H1 (cell line): ENCODE measurements at regions not wholly inside any gene's neighbourhood (a gene's known extent, or its start where the extent isn't known, plus 50 kb on each side); places are given as distances from the start of the nearest gene placed in this dataset.

Experiments
- CTCF ChIA-PET: fragments of 300-600 bp; sonication (Branson Sonifier 250); formaldehyde crosslinking; loops from one replicate; lab custom pipeline; 2021; ENCODE audit not compliant: partially characterized antibody; lab: Charles Lee
- POLR2A ChIA-PET: fragments of 300-600 bp; sonication (Branson Sonifier 250); formaldehyde crosslinking; loops from one replicate; lab custom pipeline; 2021; ENCODE audit warnings: inconsistent platforms; ENCODE audit not compliant: partially characterized antibody; lab: Charles Lee
- DNase-seq, 2 experiments: peaks; one replicate each; pipeline versions ENCODE4 v3.0.0 to v3.0.0-alpha.2; 2010 to 2022; ENCODE audit warnings: low spot score in 2 of 2, low read depth in 1 of 2, mixed read lengths in 1 of 2
- FAIRE-seq: peaks from 2 replicates; lab custom pipeline; 2011; peaks lifted over from hg19 to GRCh38; lab: Jason Lieb, UNC
- H2AFZ ChIP-seq: 2 replicates; pipeline ENCODE4 v1.8.1; 2012; ENCODE audit warnings: low read length, inconsistent platforms
- H2AK5ac ChIP-seq: 2 replicates; pipeline ENCODE4 v1.6.1; 2013; ENCODE audit warnings: low read depth, low read length
- H2BK120ac ChIP-seq: replicated peaks from 2 replicates; pipeline ENCODE3; 2013; ENCODE audit warnings: low read depth, low read length, inconsistent platforms
- H2BK12ac ChIP-seq: 2 replicates; pipeline ENCODE4 v1.6.1; 2013; ENCODE audit warnings: low read depth, low read length
- H2BK15ac ChIP-seq: 2 replicates; pipeline ENCODE4 v1.6.1; 2013; ENCODE audit warnings: low read length
- H2BK20ac ChIP-seq: 2 replicates; pipeline ENCODE4 v1.6.1; 2013; ENCODE audit warnings: low read length
- H2BK5ac ChIP-seq: 2 replicates; pipeline ENCODE4 v1.6.1; 2013; ENCODE audit warnings: low read depth, low read length
- H3K14ac ChIP-seq: 2 replicates; pipeline ENCODE4 v1.6.1; 2013; ENCODE audit warnings: inconsistent platforms; ENCODE audit not compliant: insufficient read length
- H3K18ac ChIP-seq: 2 replicates; pipeline ENCODE4 v1.6.1; 2013; ENCODE audit warnings: low read length; ENCODE audit errors: extremely low read depth
- H3K23ac ChIP-seq: 2 replicates; pipeline ENCODE4 v1.6.1; 2013; ENCODE audit warnings: inconsistent platforms; ENCODE audit not compliant: insufficient read length
- H3K23me2 ChIP-seq: 2 replicates; pipeline ENCODE4 v1.6.1; 2013; ENCODE audit warnings: low read depth, low read length
- H3K27ac ChIP-seq: 2 replicates; pipeline ENCODE4 v1.6.1; 2011; ENCODE audit warnings: low read depth, low read length, inconsistent platforms
- H3K27me3 ChIP-seq, 4 experiments: replicated peaks in 1 of 4; 1 replicate in 1 of 4; 2 replicates in 3 of 4; pipeline versions ENCODE4 v1.6.1 to v1.8.1; 2011 to 2013; ENCODE audit warnings: low read length in 3 of 4, mild to moderate bottlenecking in 3 of 4, inconsistent platforms in 2 of 4, mixed read lengths in 2 of 4, moderate library complexity in 1 of 4; ENCODE audit not compliant: control insufficient read depth in 3 of 4, insufficient read depth in 3 of 4; ENCODE audit errors: extremely low read depth in 1 of 4
- H3K36me3 ChIP-seq, 4 experiments: 2 replicates each; pipeline versions ENCODE4 v1.6.1 to v1.8.1; 2011 to 2013; ENCODE audit warnings: mild to moderate bottlenecking in 4 of 4, low read length in 3 of 4, moderate library complexity in 2 of 4, control low read depth in 1 of 4, inconsistent platforms in 1 of 4; ENCODE audit not compliant: insufficient read depth in 4 of 4, control insufficient read depth in 2 of 4
- H3K4ac ChIP-seq: replicated peaks from 2 replicates; pipeline ENCODE3; 2013; ENCODE audit warnings: low read length, low read depth, mixed read lengths, inconsistent platforms; ENCODE audit not compliant: insufficient read length
- H3K4me1 ChIP-seq, 4 experiments: replicated peaks in 1 of 4; 1 replicate in 1 of 4; 2 replicates in 3 of 4; pipeline versions ENCODE4 v1.6.1 to v1.8.1; 2011 to 2013; ENCODE audit warnings: low read length in 3 of 4, inconsistent platforms in 2 of 4, mixed read lengths in 1 of 4; ENCODE audit not compliant: insufficient read depth in 4 of 4, control insufficient read depth in 3 of 4
- H3K4me2 ChIP-seq, 2 experiments: 2 replicates each; pipeline versions ENCODE4 v1.6.1 to v1.8.1; 2011 to 2013; ENCODE audit warnings: low read depth in 2 of 2, low read length in 2 of 2, control low read depth in 1 of 2, inconsistent platforms in 1 of 2, mild to moderate bottlenecking in 1 of 2; ENCODE audit not compliant: insufficient read depth in 1 of 2
- H3K4me3 ChIP-seq, 4 experiments: fragments of 200-600, 300-600 bp in 1 of 4; sonication (generic), shearing (Covaris generic), sonication (Bioruptor Twin) in 1 of 4; 2 replicates each; pipeline versions ENCODE4 v1.5.1 to v1.8.1; 2011 to 2016; ENCODE audit warnings: low read length in 4 of 4, low read depth in 3 of 4, control low read depth in 2 of 4, inconsistent platforms in 2 of 4, mild to moderate bottlenecking in 2 of 4, mixed read lengths in 1 of 4, moderate library complexity in 1 of 4; ENCODE audit not compliant: insufficient read depth in 2 of 4; ENCODE audit errors: extremely low read depth in 1 of 4
- H3K56ac ChIP-seq: replicated peaks from 2 replicates; pipeline ENCODE3; 2013; ENCODE audit warnings: low read depth, mild to moderate bottlenecking, mixed read lengths, low read length, inconsistent platforms; ENCODE audit not compliant: insufficient read length
- H3K79me1 ChIP-seq: 2 replicates; pipeline ENCODE4 v1.6.1; 2013; ENCODE audit warnings: low read depth, low read length, control low read depth
- H3K79me2 ChIP-seq, 2 experiments: 2 replicates each; pipeline versions ENCODE4 v1.6.1 to v1.8.1; 2012 to 2013; ENCODE audit warnings: low read length in 2 of 2, mild to moderate bottlenecking in 2 of 2, inconsistent platforms in 1 of 2; ENCODE audit not compliant: insufficient read depth in 2 of 2, control insufficient read depth in 1 of 2
- H3K9ac ChIP-seq, 4 experiments: replicated peaks in 1 of 4; 1 replicate in 1 of 4; 2 replicates in 3 of 4; pipeline versions ENCODE4 v1.6.1 to v1.8.1; 2011 to 2013; ENCODE audit warnings: low read depth in 3 of 4, low read length in 3 of 4, control low read depth in 2 of 4, mild to moderate bottlenecking in 2 of 4, moderate library complexity in 2 of 4, inconsistent platforms in 1 of 4; ENCODE audit errors: extremely low read depth in 1 of 4
- H3K9me3 ChIP-seq, 2 experiments: 2 replicates each; pipeline versions ENCODE4 v1.6.1 to v1.8.1; 2012 to 2013; ENCODE audit warnings: mild to moderate bottlenecking in 2 of 2, moderate library complexity in 2 of 2, control low read depth in 1 of 2, inconsistent platforms in 1 of 2, low read depth in 1 of 2, low read length in 1 of 2, mixed read lengths in 1 of 2; ENCODE audit not compliant: insufficient read depth in 2 of 2
- H4K20me1 ChIP-seq, 2 experiments: replicated peaks in 1 of 2; 2 replicates each; pipeline versions ENCODE3 to v1.8.1; 2011 to 2013; ENCODE audit warnings: inconsistent platforms in 2 of 2, low read length in 2 of 2, mild to moderate bottlenecking in 1 of 2; ENCODE audit not compliant: insufficient read depth in 2 of 2, control insufficient read depth in 1 of 2
- H4K5ac ChIP-seq: 2 replicates; pipeline ENCODE4 v1.6.1; 2013; ENCODE audit warnings: low read length, low read depth, mixed read lengths, inconsistent platforms; ENCODE audit not compliant: insufficient read length
- H4K8ac ChIP-seq: 2 replicates; pipeline ENCODE4 v1.8.0; 2013; ENCODE audit warnings: mild to moderate bottlenecking, moderate library complexity, low read length, inconsistent platforms; ENCODE audit not compliant: insufficient read depth; ENCODE audit errors: extremely low read depth
- H4K91ac ChIP-seq: replicated peaks from 2 replicates; pipeline ENCODE3; 2013; ENCODE audit warnings: low read length, mixed read lengths, inconsistent platforms; ENCODE audit not compliant: insufficient read length
- FOSL1 ChIP-seq: IDR thresholded peaks from 2 replicates; pipeline ENCODE4 v1.6.1; 2011; ENCODE audit warnings: mild to moderate bottlenecking, low read depth, low read length, moderate library complexity; ENCODE audit not compliant: insufficient read depth
- HDAC2 ChIP-seq, 2 experiments: fragments of 300-600 bp in 1 of 2; sonication (generic) in 1 of 2; IDR thresholded peaks; 2 replicates each; pipeline ENCODE4 v1.6.1; 2011 to 2012; ENCODE audit warnings: low read depth in 2 of 2, low read length in 2 of 2, mild to moderate bottlenecking in 2 of 2, moderate library complexity in 2 of 2, borderline replicate concordance in 1 of 2, inconsistent platforms in 1 of 2
- SIX5 ChIP-seq: IDR thresholded peaks from 2 replicates; pipeline ENCODE4 v1.6.1; 2011; ENCODE audit warnings: mild to moderate bottlenecking, low read depth, low read length
- SP1 ChIP-seq: IDR thresholded peaks from 2 replicates; pipeline ENCODE4 v1.6.1; 2011; ENCODE audit warnings: low read depth, low read length
- TBP ChIP-seq: IDR thresholded peaks from 2 replicates; pipeline ENCODE4 v1.6.1; 2011; ENCODE audit warnings: low read depth, low read length, improper control_type of control experiment
- WGBS, 2 experiments: shearing (Covaris generic) in 1 of 2; methylation state at CpG; one replicate each; pipeline versions ENCODE4 v1.1.6 to v1.1.7; 2013 to 2015; ENCODE audit warnings: low lambda C conversion rate in 2 of 2, mixed read lengths in 2 of 2, inconsistent platforms in 1 of 2, low coverage in 1 of 2, missing lambda C conversion rate in 1 of 2; ENCODE audit not compliant: insufficient replicate concordance in 2 of 2, insufficient coverage in 1 of 2, insufficient read length in 1 of 2; ENCODE audit errors: extremely low coverage in 1 of 2, missing lambda C conversion rate in 1 of 2; 5-methylcytosine and 5-hydroxymethylcytosine counted together
- TF ChIP-seq, protein P1 (sequence below): IDR thresholded peaks from 2 replicates; pipeline ENCODE4 v1.6.1; 2011; ENCODE audit warnings: low read depth, mild to moderate bottlenecking, low read length; ENCODE audit not compliant: insufficient read depth
- TF ChIP-seq, protein P2 (sequence below): IDR thresholded peaks from 2 replicates; pipeline ENCODE4 v1.6.1; 2012; ENCODE audit warnings: inconsistent platforms
- TF ChIP-seq, protein P3 (sequence below): IDR thresholded peaks from 2 replicates; pipeline ENCODE4 v1.6.1; 2012; ENCODE audit warnings: inconsistent platforms
- TF ChIP-seq, protein P4 (sequence below): IDR thresholded peaks from 2 replicates; pipeline ENCODE4 v1.6.1; 2012; ENCODE audit warnings: low read length, inconsistent platforms

DNA sequence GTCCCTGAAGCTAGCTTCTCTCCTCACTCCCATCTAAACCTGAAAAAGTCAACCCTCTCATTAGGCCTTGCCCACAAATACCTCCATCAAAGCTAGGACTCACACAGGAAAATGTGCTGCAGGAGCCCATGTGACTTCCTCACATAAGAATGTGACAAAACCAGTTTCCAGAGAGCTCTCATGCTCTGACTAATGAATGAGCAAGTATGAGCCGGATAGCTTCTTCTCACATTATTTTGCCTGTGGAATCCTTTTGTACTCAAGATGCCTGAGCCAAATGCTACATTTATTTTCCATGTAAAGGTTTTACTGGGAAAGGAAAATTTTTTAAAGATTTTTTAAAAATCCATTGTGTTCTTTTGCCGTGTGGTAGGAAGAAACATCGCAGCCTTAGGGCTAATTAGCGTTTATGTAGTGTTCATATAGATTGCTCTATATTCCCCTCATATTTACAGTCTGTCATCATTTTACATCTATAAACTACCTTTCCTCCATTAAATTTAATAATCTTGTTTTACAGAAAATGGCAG lies 68.6 kb upstream of the CCN6 start:
- Histone ChIP-seq H3K27me3 (0 out of 7 replicates have a peak, but pooled peaks cover 0 to 3% (median 0%) of the 10 kb centered on the region in 4 experiments), H3K4me1 (peaks cover 0 to 9% (median 6%) of the 10 kb centered on the region in 4 experiments; a peak in 3 of 7 replicates), H4K20me1 (no peaks in the 10 kb centered on the region), H3K79me2 (no peaks in the 10 kb centered on the region), H3K79me1 (no peaks in the 10 kb centered on the region), H2BK5ac (peak overlapping the region; percentile 67; the same call in 1 of the 2 replicates), H3K23ac (no peak overlapping the region), H3K27ac (0 out of 2 replicates have a peak overlapping the region, but pooled peaks have one; percentile 10), H3K56ac (no peak overlapping the region), H3K4me2 (0 out of 4 replicates have a peak overlapping the region, but pooled peaks of 1 of the 2 experiments have one; percentile 4), H4K91ac (peak overlapping the region; percentile 49), H4K8ac (no peak overlapping the region), H2BK120ac (no peak overlapping the region), H4K5ac (no peak overlapping the region), H3K14ac (no peak overlapping the region), H3K4me3 (no peak overlapping the region; a peak in 1 of 8 replicates), H2BK12ac (peak overlapping the region; percentile 94), H2AFZ (peak overlapping the region; percentile 23; the same call in 1 of the 2 replicates), H3K18ac (0 out of 2 replicates have a peak overlapping the region, but pooled peaks have one; percentile 49), H3K9ac (no peak overlapping the region), H3K23me2 (no peaks in the 10 kb centered on the region), H2BK15ac (no peak overlapping the region), H3K4ac (no peak overlapping the region), H3K36me3 (no peaks in the 10 kb centered on the region), H2AK5ac (no peak overlapping the region; the same call in 1 of the 2 replicates), H3K9me3 (no peaks in the 10 kb centered on the region), H2BK20ac (peak overlapping the region; percentile 88)
- FAIRE-seq, result no peak
- CTCF ChIA-PET, result interaction anchor here (0.9 to 1.7 kb wide), 4 partner anchors 10 to 275 kb away, joined by 3 to 6 read pairs (median 5); no protein-coding TSS in a partner anchor
- POLR2A ChIA-PET, result interaction anchor here (0.7 to 1.3 kb wide), 4 partner anchors 37 to 96 kb away, joined by 3 to 4 read pairs (median 4); no protein-coding TSS in a partner anchor
- WGBS, 2 experiments, result 80% methylated on average over 4 of the region's 4 CpGs; no CpG with 5 or more reads in 1 of the 2 experiments
- DNase-seq, result peak in 1 of 2 experiments; percentile 33
- TF ChIP-seq SIX5 (no peak), SP1 (peak; percentile 91), HDAC2 (IDR thresholded peaks at IDR 0.05; ENCODE audit: borderline replicate concordance in 1 of 2, low read depth in 2 of 2, low read length in 2 of 2) (no peak), FOSL1 (no peak), TBP (no peak)
- TF ChIP-seq, protein P1, sequence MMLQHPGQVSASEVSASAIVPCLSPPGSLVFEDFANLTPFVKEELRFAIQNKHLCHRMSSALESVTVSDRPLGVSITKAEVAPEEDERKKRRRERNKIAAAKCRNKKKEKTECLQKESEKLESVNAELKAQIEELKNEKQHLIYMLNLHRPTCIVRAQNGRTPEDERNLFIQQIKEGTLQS, result no peak
- TF ChIP-seq, protein P2, sequence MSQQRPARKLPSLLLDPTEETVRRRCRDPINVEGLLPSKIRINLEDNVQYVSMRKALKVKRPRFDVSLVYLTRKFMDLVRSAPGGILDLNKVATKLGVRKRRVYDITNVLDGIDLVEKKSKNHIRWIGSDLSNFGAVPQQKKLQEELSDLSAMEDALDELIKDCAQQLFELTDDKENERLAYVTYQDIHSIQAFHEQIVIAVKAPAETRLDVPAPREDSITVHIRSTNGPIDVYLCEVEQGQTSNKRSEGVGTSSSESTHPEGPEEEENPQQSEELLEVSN, result peak; percentile 75
- TF ChIP-seq, protein P3, sequence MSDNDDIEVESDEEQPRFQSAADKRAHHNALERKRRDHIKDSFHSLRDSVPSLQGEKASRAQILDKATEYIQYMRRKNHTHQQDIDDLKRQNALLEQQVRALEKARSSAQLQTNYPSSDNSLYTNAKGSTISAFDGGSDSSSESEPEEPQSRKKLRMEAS, result peak; percentile 84
- TF ChIP-seq, protein P4, sequence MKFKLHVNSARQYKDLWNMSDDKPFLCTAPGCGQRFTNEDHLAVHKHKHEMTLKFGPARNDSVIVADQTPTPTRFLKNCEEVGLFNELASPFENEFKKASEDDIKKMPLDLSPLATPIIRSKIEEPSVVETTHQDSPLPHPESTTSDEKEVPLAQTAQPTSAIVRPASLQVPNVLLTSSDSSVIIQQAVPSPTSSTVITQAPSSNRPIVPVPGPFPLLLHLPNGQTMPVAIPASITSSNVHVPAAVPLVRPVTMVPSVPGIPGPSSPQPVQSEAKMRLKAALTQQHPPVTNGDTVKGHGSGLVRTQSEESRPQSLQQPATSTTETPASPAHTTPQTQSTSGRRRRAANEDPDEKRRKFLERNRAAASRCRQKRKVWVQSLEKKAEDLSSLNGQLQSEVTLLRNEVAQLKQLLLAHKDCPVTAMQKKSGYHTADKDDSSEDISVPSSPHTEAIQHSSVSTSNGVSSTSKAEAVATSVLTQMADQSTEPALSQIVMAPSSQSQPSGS, result peak; percentile 86
